ENCODE measurements at regions not wholly inside any gene's neighbourhood (a gene's known extent, or its start where the extent isn't known, plus 50 kb on each side); places are given as distances from the start of the nearest gene placed in this dataset.

- POLR2A ChIA-PET, result no interaction called here
- TF ChIP-seq NFRKB (IDR thresholded peaks at IDR 0.05), result no peak
- no peak for TF ChIP-seq FOXM1 (IDR thresholded peaks at IDR 0.05; ENCODE audit: borderline replicate concordance)
- TF ChIP-seq ZNF384 (IDR thresholded peaks at IDR 0.05), result no peak
- no peak for TF ChIP-seq L3MBTL2 (conservative IDR thresholded peaks at IDR 0.05)
- TF ChIP-seq BHLHE40 (IDR thresholded peaks at IDR 0.05; ENCODE audit: borderline replicate concordance), result no peak
- TF ChIP-seq ELF4 (IDR thresholded peaks at IDR 0.05), result no peak
- no peak for DNase-seq (ENCODE audit: extremely low spot score)
- CTCF ChIA-PET, result interaction anchor here (1.1 kb wide), 1 partner anchor 20 kb away, joined by 3 read pairs; no protein-coding TSS in a partner anchor
These were observed 498.2 kb upstream of the TNP1 start for GRCh38 chr2:217357886-217358620.

- ChIA-PET CTCF (no interaction called here), POLR2A (no interaction called here)
- no peak for DNase-seq (ENCODE audit: extremely low spot score)
- TF ChIP-seq HDGF (IDR thresholded peaks at IDR 0.05; ENCODE audit: borderline replicate concordance) (no peak), L3MBTL2 (conservative IDR thresholded peaks at IDR 0.05) (no peak), SUZ12 (IDR thresholded peaks at IDR 0.05) (no peak), NFRKB (IDR thresholded peaks at IDR 0.05) (no peak), LEF1 (IDR thresholded peaks at IDR 0.05; ENCODE audit: borderline replicate concordance) (no peak), FOXA1 (IDR thresholded peaks at IDR 0.05) (no peak), CTBP1 (IDR thresholded peaks at IDR 0.05; ENCODE audit: borderline replicate concordance) (no peak), SP1 (IDR thresholded peaks at IDR 0.05) (no peak), PKNOX1 (IDR thresholded peaks at IDR 0.05) (no peak), ZNF384 (IDR thresholded peaks at IDR 0.05) (no peak), FOXK2 (IDR thresholded peaks at IDR 0.05) (no peak), ARNT (IDR thresholded peaks at IDR 0.05) (no peak), FOXM1 (IDR thresholded peaks at IDR 0.05; ENCODE audit: borderline replicate concordance) (no peak), BHLHE40 (IDR thresholded peaks at IDR 0.05; ENCODE audit: borderline replicate concordance) (no peak), TARDBP (IDR thresholded peaks at IDR 0.05) (no peak), ELF4 (IDR thresholded peaks at IDR 0.05) (no peak)
These were observed 496.9 kb upstream of the TNP1 start for GRCh38 chr2:217356781-217357180.

- no peak for DNase-seq (ENCODE audit: extremely low spot score)
- ChIA-PET POLR2A (no interaction called here), CTCF (no interaction called here)
- no peak for TF ChIP-seq CTBP1 (IDR thresholded peaks at IDR 0.05; ENCODE audit: borderline replicate concordance)
- no peak for TF ChIP-seq ZNF384 (IDR thresholded peaks at IDR 0.05)
- no peak for TF ChIP-seq PKNOX1 (IDR thresholded peaks at IDR 0.05)
- no peak for TF ChIP-seq L3MBTL2 (conservative IDR thresholded peaks at IDR 0.05)
- TF ChIP-seq ARNT (IDR thresholded peaks at IDR 0.05), result no peak
- TF ChIP-seq NFRKB (IDR thresholded peaks at IDR 0.05), result no peak
- TF ChIP-seq TARDBP (IDR thresholded peaks at IDR 0.05), result no peak
- no peak for TF ChIP-seq HDGF (IDR thresholded peaks at IDR 0.05; ENCODE audit: borderline replicate concordance)
- no peak for TF ChIP-seq FOXM1 (IDR thresholded peaks at IDR 0.05; ENCODE audit: borderline replicate concordance)
- TF ChIP-seq ELF4 (IDR thresholded peaks at IDR 0.05), result no peak
- no peak for TF ChIP-seq FOXA1 (IDR thresholded peaks at IDR 0.05)
- TF ChIP-seq FOXK2 (IDR thresholded peaks at IDR 0.05), result no peak
- TF ChIP-seq BHLHE40 (IDR thresholded peaks at IDR 0.05; ENCODE audit: borderline replicate concordance), result no peak
- TF ChIP-seq SP1 (IDR thresholded peaks at IDR 0.05), result no peak
- TF ChIP-seq SUZ12 (IDR thresholded peaks at IDR 0.05), result no peak
- no peak for TF ChIP-seq LEF1 (IDR thresholded peaks at IDR 0.05; ENCODE audit: borderline replicate concordance)
These were observed 496.3 kb upstream of the TNP1 start for GRCh38 chr2:217356142-217356541.

- no peak for DNase-seq (ENCODE audit: extremely low spot score)
- ChIA-PET POLR2A (no interaction called here), CTCF (interaction anchor here (0.6 kb wide), 1 partner anchor 188 kb away, joined by 3 read pairs; no protein-coding TSS in a partner anchor)
- TF ChIP-seq BHLHE40 (IDR thresholded peaks at IDR 0.05; ENCODE audit: borderline replicate concordance) (no peak), ZNF384 (IDR thresholded peaks at IDR 0.05) (no peak), FOXK2 (IDR thresholded peaks at IDR 0.05) (no peak), FOXA1 (IDR thresholded peaks at IDR 0.05) (no peak), PKNOX1 (IDR thresholded peaks at IDR 0.05) (no peak), LEF1 (IDR thresholded peaks at IDR 0.05; ENCODE audit: borderline replicate concordance) (no peak), FOXM1 (IDR thresholded peaks at IDR 0.05; ENCODE audit: borderline replicate concordance) (no peak), HDGF (IDR thresholded peaks at IDR 0.05; ENCODE audit: borderline replicate concordance) (no peak), ARNT (IDR thresholded peaks at IDR 0.05) (no peak), TARDBP (IDR thresholded peaks at IDR 0.05) (no peak), ELF4 (IDR thresholded peaks at IDR 0.05) (no peak), NFRKB (IDR thresholded peaks at IDR 0.05) (no peak), CTBP1 (IDR thresholded peaks at IDR 0.05; ENCODE audit: borderline replicate concordance) (no peak), SUZ12 (IDR thresholded peaks at IDR 0.05) (no peak), L3MBTL2 (conservative IDR thresholded peaks at IDR 0.05) (no peak), SP1 (IDR thresholded peaks at IDR 0.05) (no peak)
These were observed 493.7 kb upstream of the TNP1 start for GRCh38 chr2:217353591-217353990.

- POLR2A ChIA-PET, result no interaction called here
These were observed 491.5 kb upstream of the TNP1 start for GRCh38 chr2:217351378-217351777.

More at GRCh38 chr2:217351378-217351777, 491.5 kb upstream of the TNP1 start:
- CTCF ChIA-PET, result no interaction called here
- no peak for DNase-seq (ENCODE audit: extremely low spot score)
- TF ChIP-seq HDGF (IDR thresholded peaks at IDR 0.05; ENCODE audit: borderline replicate concordance) (no peak), L3MBTL2 (conservative IDR thresholded peaks at IDR 0.05) (no peak), SUZ12 (IDR thresholded peaks at IDR 0.05) (no peak), LEF1 (IDR thresholded peaks at IDR 0.05; ENCODE audit: borderline replicate concordance) (no peak), FOXK2 (IDR thresholded peaks at IDR 0.05) (no peak), FOXM1 (IDR thresholded peaks at IDR 0.05; ENCODE audit: borderline replicate concordance) (no peak), FOXA1 (IDR thresholded peaks at IDR 0.05) (no peak), BHLHE40 (IDR thresholded peaks at IDR 0.05; ENCODE audit: borderline replicate concordance) (no peak)

Data from HEK293T (cell line).